GM13976 (cell line): ENCODE measurements at regions not wholly inside any gene's neighbourhood (a gene's known extent, or its start where the extent isn't known, plus 50 kb on each side); places are given as distances from the start of the nearest gene placed in this dataset.

Experiments
- DNase-seq: peaks from one replicate; pipeline ENCODE4 v3.0.0; 2012; ENCODE audit warnings: low spot score
- CTCF ChIP-seq: IDR thresholded peaks from 2 replicates; pipeline ENCODE4 v1.5.1; 2012; ENCODE audit warnings: borderline replicate concordance, mild to moderate bottlenecking; ENCODE audit not compliant: insufficient read depth; ENCODE audit errors: extremely low read depth, missing control alignments, control extremely low read depth
- in situ Hi-C: fragments of 300-500 bp; cut with MboI; formaldehyde crosslinking; loops from one replicate; pipeline ENCODE4 v1.12.0; 2022; ENCODE audit warnings: low sequenced_read_pairs, mixed read lengths, inconsistent platforms; ENCODE audit not compliant: unreplicated experiment

- no peak for TF ChIP-seq CTCF
- DNase-seq = no peak
- in situ Hi-C loops = no loop called here
Measured at GRCh38 chr2:21418456-21418855, 294.7 kb downstream of the TDRD15 start.

GRCh38 chr2:21420553-21421335 lies 297.0 kb downstream of the TDRD15 start:
- DNase-seq = no peak
- in situ Hi-C loops = no loop called here
- no peak for TF ChIP-seq CTCF

- peak; percentile 36 for DNase-seq
- in situ Hi-C loops = no loop called here
- TF ChIP-seq CTCF = peak; percentile 64
Measured at GRCh38 chr2:21422050-21422449, 298.3 kb downstream of the TDRD15 start.

- in situ Hi-C loops = no loop called here
- DNase-seq = no peak
- TF ChIP-seq CTCF = no peak
Measured at GRCh38 chr2:21422724-21423522, 299.2 kb downstream of the TDRD15 start.

- TF ChIP-seq CTCF = no peak
- in situ Hi-C loops = no loop called here
- DNase-seq = no peak
Measured at GRCh38 chr2:21423854-21424253, 300.1 kb downstream of the TDRD15 start.

GRCh38 chr2:21424375-21424774 lies 300.6 kb downstream of the TDRD15 start:
- no peak for TF ChIP-seq CTCF
- in situ Hi-C loops = no loop called here
- DNase-seq = no peak
